Kidney glomerular epithelial cell (primary cell): ENCODE measurements at regions not wholly inside any gene's neighbourhood (a gene's known extent, or its start where the extent isn't known, plus 50 kb on each side); places are given as distances from the start of the nearest gene placed in this dataset.
"Not testable (repeated sequence)": the region's sequence is repeated elsewhere in the genome, so short reads cannot be mapped to it uniquely, and the experiment has no call there.

Source experiments
- DNase-seq: peaks from one replicate; lab custom pipeline; 2025; lab: John Stamatoyannopoulos, UW

- no peak for DNase-seq
These were observed 1624.7 kb downstream of the MRPL39 start for GRCh38 chr21:23982546-23982945.

GRCh38 chr21:23977971-23978370 is 1629.3 kb downstream of the MRPL39 start:
- no peak for DNase-seq

- peak; percentile 7 for DNase-seq
These were observed 1638.3 kb downstream of the MRPL39 start for GRCh38 chr21:23968722-23969647.

- no peak for DNase-seq
These were observed 1639.3 kb downstream of the MRPL39 start for GRCh38 chr21:23968008-23968407.

GRCh38 chr21:23963454-23963853 is 1643.8 kb downstream of the MRPL39 start:
- DNase-seq, result no peak

GRCh38 chr21:23960769-23961168 is 1646.5 kb downstream of the MRPL39 start:
- no peak for DNase-seq

GRCh38 chr21:23955135-23955843 is 1652.0 kb downstream of the MRPL39 start:
- DNase-seq, result no peak

- no peak for DNase-seq
These were observed 1655.0 kb downstream of the MRPL39 start for GRCh38 chr21:23952269-23952668.

- DNase-seq, result no peak
These were observed 1656.0 kb downstream of the MRPL39 start for GRCh38 chr21:23951251-23951650.

GRCh38 chr21:23950344-23950743 is 1656.9 kb downstream of the MRPL39 start:
- no peak for DNase-seq

- DNase-seq, result no peak
These were observed 1657.8 kb downstream of the MRPL39 start for GRCh38 chr21:23949493-23949892.

GRCh38 chr21:23939369-23940065 is 1667.8 kb downstream of the MRPL39 start:
- DNase-seq, result no peak

- no peak for DNase-seq
These were observed 1670.3 kb downstream of the MRPL39 start for GRCh38 chr21:23936991-23937390.

GRCh38 chr21:23936224-23936623 is 1671.1 kb downstream of the MRPL39 start:
- no peak for DNase-seq

GRCh38 chr21:23930565-23930964 is 1676.7 kb downstream of the MRPL39 start:
- no peak for DNase-seq

- not testable (repeated sequence) for DNase-seq
These were observed 1680.9 kb downstream of the MRPL39 start for GRCh38 chr21:23926430-23926829.

GRCh38 chr21:23921670-23922418 is 1685.4 kb downstream of the MRPL39 start:
- DNase-seq, result no peak

GRCh38 chr21:23900727-23901126 is 1706.6 kb downstream of the MRPL39 start:
- no peak for DNase-seq

GRCh38 chr21:23899561-23899960 is 1707.7 kb downstream of the MRPL39 start:
- DNase-seq, result no peak

- no peak for DNase-seq
These were observed 1716.6 kb downstream of the MRPL39 start for GRCh38 chr21:23890652-23891051.

GRCh38 chr21:23887725-23888306 is 1719.5 kb downstream of the MRPL39 start:
- DNase-seq, result no peak
